ENCODE measurements at regions not wholly inside any gene's neighbourhood (a gene's known extent, or its start where the extent isn't known, plus 50 kb on each side); places are given as distances from the start of the nearest gene placed in this dataset.

- no peak overlapping the region for H3K27ac Mint-ChIP-seq
- H3K27me3 Mint-ChIP-seq (ENCODE audit: insufficient read depth) = peaks cover 32% of the 10 kb centered on the region
- no peaks in the 10 kb centered on the region for H3K36me3 Mint-ChIP-seq (ENCODE audit: low read depth)
These were observed 54.3 kb upstream of the KDM7A start for GRCh38 chr7:140230861-140231770.

DNA sequence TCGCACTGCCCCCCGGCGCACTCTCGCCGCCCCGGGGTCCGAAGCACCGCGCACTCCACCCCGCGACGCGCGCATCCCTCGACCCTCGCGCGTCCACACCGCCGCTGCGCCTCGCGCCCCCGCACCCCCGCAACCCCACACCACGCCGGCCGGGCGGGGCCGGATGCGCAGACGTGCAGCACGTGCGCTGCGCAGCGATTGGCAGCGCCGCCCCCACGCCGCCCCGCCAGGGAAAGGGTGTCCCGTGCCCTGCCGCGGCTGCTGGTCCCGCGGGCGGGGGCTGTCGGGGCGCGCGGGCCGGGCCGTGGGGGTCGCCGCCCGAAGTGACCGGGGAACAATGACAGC lies 53.7 kb upstream of the KDM7A start:
- H3K4me3 Mint-ChIP-seq = peak overlapping the region; percentile 83; the same call in 1 of the 2 replicates
- no peak for DNase-seq
- TF ChIP-seq, protein P1, sequence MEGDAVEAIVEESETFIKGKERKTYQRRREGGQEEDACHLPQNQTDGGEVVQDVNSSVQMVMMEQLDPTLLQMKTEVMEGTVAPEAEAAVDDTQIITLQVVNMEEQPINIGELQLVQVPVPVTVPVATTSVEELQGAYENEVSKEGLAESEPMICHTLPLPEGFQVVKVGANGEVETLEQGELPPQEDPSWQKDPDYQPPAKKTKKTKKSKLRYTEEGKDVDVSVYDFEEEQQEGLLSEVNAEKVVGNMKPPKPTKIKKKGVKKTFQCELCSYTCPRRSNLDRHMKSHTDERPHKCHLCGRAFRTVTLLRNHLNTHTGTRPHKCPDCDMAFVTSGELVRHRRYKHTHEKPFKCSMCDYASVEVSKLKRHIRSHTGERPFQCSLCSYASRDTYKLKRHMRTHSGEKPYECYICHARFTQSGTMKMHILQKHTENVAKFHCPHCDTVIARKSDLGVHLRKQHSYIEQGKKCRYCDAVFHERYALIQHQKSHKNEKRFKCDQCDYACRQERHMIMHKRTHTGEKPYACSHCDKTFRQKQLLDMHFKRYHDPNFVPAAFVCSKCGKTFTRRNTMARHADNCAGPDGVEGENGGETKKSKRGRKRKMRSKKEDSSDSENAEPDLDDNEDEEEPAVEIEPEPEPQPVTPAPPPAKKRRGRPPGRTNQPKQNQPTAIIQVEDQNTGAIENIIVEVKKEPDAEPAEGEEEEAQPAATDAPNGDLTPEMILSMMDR (IDR thresholded peaks at IDR 0.05) = no peak

More at GRCh38 chr7:140230861-140231770, 54.3 kb upstream of the KDM7A start:
- TF ChIP-seq, protein P1 (IDR thresholded peaks at IDR 0.05) = no peak
- H3K9me3 Mint-ChIP-seq = no peaks in the 10 kb centered on the region
- H3K4me1 Mint-ChIP-seq (ENCODE audit: low read depth) = peaks cover 6% of the 10 kb centered on the region
- peak overlapping the region; percentile 83 for H3K4me3 Mint-ChIP-seq
- no peak for DNase-seq

GRCh38 chr7:140229591-140230515 lies 53.1 kb upstream of the KDM7A start:
- Mint-ChIP-seq H3K27me3 (ENCODE audit: insufficient read depth) (peaks cover 33% of the 10 kb centered on the region), H3K27ac (no peak overlapping the region), H3K36me3 (ENCODE audit: low read depth) (no peaks in the 10 kb centered on the region), H3K4me3 (no peak overlapping the region), H3K4me1 (ENCODE audit: low read depth) (peaks cover 6% of the 10 kb centered on the region), H3K9me3 (no peaks in the 10 kb centered on the region)
- TF ChIP-seq, protein P1 (IDR thresholded peaks at IDR 0.05) = no peak
- no peak for DNase-seq

More for the DNA sequence above, 53.7 kb upstream of the KDM7A start:
- H3K36me3 Mint-ChIP-seq (ENCODE audit: low read depth) = no peaks in the 10 kb centered on the region
- H3K27ac Mint-ChIP-seq = no peak overlapping the region
- peaks cover 6% of the 10 kb centered on the region for H3K4me1 Mint-ChIP-seq (ENCODE audit: low read depth)
- peaks cover 35% of the 10 kb centered on the region for H3K27me3 Mint-ChIP-seq (ENCODE audit: insufficient read depth)
- H3K9me3 Mint-ChIP-seq = no peaks in the 10 kb centered on the region

DNA sequence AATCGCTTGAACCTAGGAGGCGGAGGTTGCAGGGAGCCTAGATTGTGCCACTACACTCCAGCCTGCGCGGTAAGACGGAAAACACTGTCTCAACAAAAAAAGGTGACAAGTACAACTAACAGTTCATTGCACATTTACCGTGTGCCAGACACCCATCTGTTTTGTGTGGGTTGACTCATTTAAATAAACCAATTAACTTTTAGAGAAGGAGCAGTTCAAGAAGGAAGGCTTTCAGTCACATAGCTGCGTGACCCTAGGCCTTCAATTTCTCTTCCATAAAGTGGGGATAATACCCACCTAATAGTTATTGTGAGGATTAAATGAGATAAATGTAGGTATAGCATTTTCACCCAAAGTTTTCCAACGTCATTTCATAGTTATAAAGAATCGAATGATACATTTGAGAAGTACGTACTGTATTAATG lies 52.3 kb upstream of the KDM7A start:
- Mint-ChIP-seq H3K27me3 (ENCODE audit: insufficient read depth) (peaks cover 34% of the 10 kb centered on the region), H3K4me3 (no peak overlapping the region), H3K36me3 (ENCODE audit: low read depth) (no peaks in the 10 kb centered on the region), H3K4me1 (ENCODE audit: low read depth) (peaks cover 6% of the 10 kb centered on the region), H3K27ac (no peak overlapping the region), H3K9me3 (no peaks in the 10 kb centered on the region)
- no peak for DNase-seq
- TF ChIP-seq, protein P1 (IDR thresholded peaks at IDR 0.05) = no peak
